ENCODE measurements at regions not wholly inside any gene's neighbourhood (a gene's known extent, or its start where the extent isn't known, plus 50 kb on each side); places are given as distances from the start of the nearest gene placed in this dataset.

- no peak for TF ChIP-seq PAX5 (IDR thresholded peaks at IDR 0.05; ENCODE audit: borderline replicate concordance, low read depth, low read length)
Observed at GRCh38 chr11:128180441-128181087, 406.8 kb downstream of the ETS1 start (continued).

- H3K27ac ChIP-seq (ENCODE audit: control insufficient read depth, insufficient read depth) = no peak overlapping the region
- intact Hi-C loops (cut with micrococcal nuclease; ENCODE audit: unreplicated experiment) (loop anchor here (10.0 kb wide), 1 partner anchor 295 kb away; no protein-coding TSS in a partner anchor), in situ Hi-C loops (cut with MboI) (no loop called here)
- H3K4me3 ChIP-seq = no peak overlapping the region
- SMC1A ChIA-PET (ENCODE audit: uncharacterized antibody, unreplicated experiment) = interaction anchor here (1.1 to 1.6 kb wide), 4 partner anchors 9 to 652 kb away, joined by 3 to 5 read pairs (median 3); no protein-coding TSS in a partner anchor
- H3K4me1 ChIP-seq (ENCODE audit: control insufficient read depth, insufficient read depth, low read length) = no peaks in the 10 kb centered on the region
- no peak overlapping the region for H2AFZ ChIP-seq (ENCODE audit: control insufficient read depth, low read depth, low read length)
- RAD21 ChIA-PET (ENCODE audit: unreplicated experiment) = no interaction called here
- TF ChIP-seq ZNF622 (IDR thresholded peaks at IDR 0.05) (no peak), MXI1 (IDR thresholded peaks at IDR 0.05; ENCODE audit: low read depth, low read length) (no peak)
- BruUV-seq (replicated peaks) = no TSS peak
- no peaks in the 10 kb centered on the region for H3K36me3 ChIP-seq (ENCODE audit: control insufficient read depth in 2 of 2, insufficient read depth in 2 of 2, low read length in 1 of 2)
- WGBS (ENCODE audit: insufficient coverage, insufficient replicate concordance, low lambda C conversion rate, missing lambda C conversion rate) = 0% methylated on average over 1 of the region's 1 CpG
- no peaks in the 10 kb centered on the region; a peak in 2 of 4 replicates for H3K27me3 ChIP-seq (replicated peaks in 1 of 2; ENCODE audit: control insufficient read depth in 2 of 2, insufficient read depth in 2 of 2, low read length in 1 of 2)
- no peak for FAIRE-seq
- H3K9me3 ChIP-seq (replicated peaks; ENCODE audit: control insufficient read depth, insufficient read depth, low read length) = no peaks in the 10 kb centered on the region
- H3K79me2 ChIP-seq (ENCODE audit: control insufficient read depth, insufficient read depth, low read length) = no peaks in the 10 kb centered on the region
- no peak overlapping the region for H3K4me2 ChIP-seq (ENCODE audit: control insufficient read depth, insufficient read depth)
- no peak for DNase-seq (ENCODE audit: low read depth, low spot score)
- no peak overlapping the region for H3K9ac ChIP-seq (ENCODE audit: control insufficient read depth, insufficient read depth, low read length)
- ATAC-seq = no peak
- POLR2A ChIA-PET = no interaction called here
- CTCF ChIA-PET = interaction anchor here (0.8 to 4.9 kb wide), 5 partner anchors 9 to 651 kb away, joined by 3 to 22 read pairs (median 6); no protein-coding TSS in a partner anchor
- no peaks in the 10 kb centered on the region for H4K20me1 ChIP-seq (ENCODE audit: control insufficient read depth, insufficient read depth)
Observed at GRCh38 chr11:128179512-128179911, 407.8 kb downstream of the ETS1 start.

GRCh38 chr11:128179039-128179438 lies 408.3 kb downstream of the ETS1 start:
- no peak overlapping the region for H3K4me3 ChIP-seq
- FAIRE-seq (no peak), ATAC-seq (no peak), DNase-seq (ENCODE audit: low read depth, low spot score) (no peak)
- in situ Hi-C loops (cut with MboI) (no loop called here), intact Hi-C loops (cut with micrococcal nuclease; ENCODE audit: unreplicated experiment) (loop anchor here (10.0 kb wide), 1 partner anchor 296 kb away; no protein-coding TSS in a partner anchor)
- WGBS (ENCODE audit: insufficient coverage, insufficient replicate concordance, low lambda C conversion rate, missing lambda C conversion rate) = 0% methylated on average over 2 of the region's 2 CpGs
- no peaks in the 10 kb centered on the region for H4K20me1 ChIP-seq (ENCODE audit: control insufficient read depth, insufficient read depth)
- ChIA-PET SMC1A (ENCODE audit: uncharacterized antibody, unreplicated experiment) (interaction anchor here (1.1 to 1.6 kb wide), 2 partner anchors 8 to 21 kb away, joined by 3 to 5 read pairs; no protein-coding TSS in a partner anchor), POLR2A (no interaction called here), CTCF (interaction anchor here (0.7 to 4.9 kb wide), 4 partner anchors 8 to 652 kb away, joined by 3 to 22 read pairs (median 7); no protein-coding TSS in a partner anchor), RAD21 (ENCODE audit: unreplicated experiment) (no interaction called here)
- no peaks in the 10 kb centered on the region for H3K4me1 ChIP-seq (ENCODE audit: control insufficient read depth, insufficient read depth, low read length)
- H3K27ac ChIP-seq (ENCODE audit: control insufficient read depth, insufficient read depth) = no peak overlapping the region
- no peak overlapping the region for H3K4me2 ChIP-seq (ENCODE audit: control insufficient read depth, insufficient read depth)
- no peaks in the 10 kb centered on the region for H3K36me3 ChIP-seq (ENCODE audit: control insufficient read depth in 2 of 2, insufficient read depth in 2 of 2, low read length in 1 of 2)
- no peaks in the 10 kb centered on the region for H3K79me2 ChIP-seq (ENCODE audit: control insufficient read depth, insufficient read depth, low read length)
- H2AFZ ChIP-seq (ENCODE audit: control insufficient read depth, low read depth, low read length) = no peak overlapping the region
- no peaks in the 10 kb centered on the region; a peak in 2 of 4 replicates for H3K27me3 ChIP-seq (replicated peaks in 1 of 2; ENCODE audit: control insufficient read depth in 2 of 2, insufficient read depth in 2 of 2, low read length in 1 of 2)
- no peaks in the 10 kb centered on the region for H3K9me3 ChIP-seq (replicated peaks; ENCODE audit: control insufficient read depth, insufficient read depth, low read length)
- H3K9ac ChIP-seq (ENCODE audit: control insufficient read depth, insufficient read depth, low read length) = no peak overlapping the region
- BruUV-seq (replicated peaks) = no TSS peak
- TF ChIP-seq IKZF1 (conservative IDR thresholded peaks at IDR 0.05) (no peak), CREB1 (IDR thresholded peaks at IDR 0.05; ENCODE audit: low read depth) (no peak), TCF3 (IDR thresholded peaks at IDR 0.05; ENCODE audit: borderline replicate concordance, insufficient read depth, low read depth, low read length) (no peak), CBFB (IDR thresholded peaks at IDR 0.05; ENCODE audit: low read depth) (no peak), NRF1 (conservative IDR thresholded peaks at IDR 0.05; ENCODE audit: low read depth, low read length) (no peak), JUND (IDR thresholded peaks at IDR 0.05; ENCODE audit: low read depth, low read length) (no peak), EGR1 (IDR thresholded peaks at IDR 0.05; ENCODE audit: borderline replicate concordance in 1 of 2, low read depth in 2 of 2, low read length in 2 of 2) (no peak), SP1 (IDR thresholded peaks at IDR 0.05; ENCODE audit: low read depth, low read length) (no peak), POLR2A (IDR thresholded peaks at IDR 0.05; ENCODE audit: low read depth, low read length) (no peak), STAT1 (conservative IDR thresholded peaks at IDR 0.05) (no peak), HSF1 (IDR thresholded peaks at IDR 0.05; ENCODE audit: low read depth, low read length) (no peak), MTA3 (IDR thresholded peaks at IDR 0.05; ENCODE audit: borderline replicate concordance, low read length) (no peak)

Measured in GM12878 (cell line).